ENCODE measurements at regions not wholly inside any gene's neighbourhood (a gene's known extent, or its start where the extent isn't known, plus 50 kb on each side); places are given as distances from the start of the nearest gene placed in this dataset.
A peak's percentile ranks its signal among the peaks of the same experiment; 100 is the strongest.

DNA sequence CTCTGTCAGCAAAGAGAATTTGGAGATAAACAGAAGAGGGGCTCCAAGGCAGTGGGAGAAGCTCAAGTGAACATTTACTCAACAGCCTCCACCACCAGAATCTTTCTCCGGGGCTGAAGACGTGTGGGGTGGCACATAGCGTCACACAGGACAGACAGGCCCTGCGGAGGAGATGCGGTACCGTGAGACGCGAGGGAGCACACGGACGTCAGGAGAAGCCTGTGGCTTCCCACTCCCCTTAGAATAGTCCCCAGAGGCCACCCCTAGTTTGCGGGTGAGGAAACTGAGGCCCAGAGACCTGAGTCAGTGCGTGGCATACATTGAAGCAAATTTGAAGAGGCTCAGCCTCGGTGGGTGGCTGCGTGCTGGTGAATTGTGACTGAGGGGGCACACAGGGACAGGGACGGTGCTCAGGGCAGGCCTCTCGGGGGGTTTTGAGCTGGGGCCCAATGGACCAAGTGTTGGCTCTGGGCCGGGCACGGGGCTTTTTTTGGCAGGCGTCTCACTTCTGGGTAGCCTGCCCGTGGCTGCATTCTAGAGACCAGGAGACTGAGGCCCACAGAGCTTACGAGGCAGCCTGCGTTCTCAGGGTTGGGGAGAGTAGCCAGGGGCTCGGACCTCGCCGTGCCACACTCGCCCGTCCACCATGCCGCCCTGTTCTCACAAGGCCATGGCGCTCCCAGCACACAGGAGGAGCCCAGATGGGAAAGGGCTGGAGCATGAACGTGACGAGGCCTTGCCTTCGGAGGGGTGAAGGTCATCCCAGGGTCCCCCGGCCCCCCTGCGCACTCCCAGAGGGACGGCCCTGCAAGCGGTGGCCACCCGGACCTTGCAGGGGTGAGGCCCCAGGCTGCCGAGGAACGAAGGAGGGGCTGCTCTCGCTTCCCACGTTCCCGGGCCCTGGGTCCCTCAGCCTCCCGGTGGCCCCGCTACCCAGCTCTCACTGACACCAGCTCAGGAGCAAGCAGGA, 220.6 kb downstream of the C9orf50 start:
- no peak for DNase-seq (ENCODE audit: low spot score)

DNA sequence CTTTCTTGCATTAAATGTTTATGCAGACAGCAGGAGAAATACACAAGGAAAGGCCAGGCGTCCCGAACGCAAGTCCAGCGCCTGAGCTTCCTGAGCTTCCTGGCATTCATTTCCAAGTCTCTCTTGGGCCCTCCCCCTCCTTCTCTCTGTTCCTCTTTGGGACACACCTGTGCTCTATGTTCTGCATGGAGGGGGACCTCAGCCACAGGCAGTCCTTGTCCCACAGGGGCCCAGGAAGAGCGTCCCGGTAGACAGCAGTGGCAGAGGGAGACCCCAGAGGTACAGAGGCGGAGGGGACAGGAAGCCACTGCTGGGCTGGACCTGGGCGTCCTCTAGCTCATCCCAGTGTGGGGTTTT, 221.3 kb downstream of the C9orf50 start:
- no peak for DNase-seq (ENCODE audit: low spot score)

DNA sequence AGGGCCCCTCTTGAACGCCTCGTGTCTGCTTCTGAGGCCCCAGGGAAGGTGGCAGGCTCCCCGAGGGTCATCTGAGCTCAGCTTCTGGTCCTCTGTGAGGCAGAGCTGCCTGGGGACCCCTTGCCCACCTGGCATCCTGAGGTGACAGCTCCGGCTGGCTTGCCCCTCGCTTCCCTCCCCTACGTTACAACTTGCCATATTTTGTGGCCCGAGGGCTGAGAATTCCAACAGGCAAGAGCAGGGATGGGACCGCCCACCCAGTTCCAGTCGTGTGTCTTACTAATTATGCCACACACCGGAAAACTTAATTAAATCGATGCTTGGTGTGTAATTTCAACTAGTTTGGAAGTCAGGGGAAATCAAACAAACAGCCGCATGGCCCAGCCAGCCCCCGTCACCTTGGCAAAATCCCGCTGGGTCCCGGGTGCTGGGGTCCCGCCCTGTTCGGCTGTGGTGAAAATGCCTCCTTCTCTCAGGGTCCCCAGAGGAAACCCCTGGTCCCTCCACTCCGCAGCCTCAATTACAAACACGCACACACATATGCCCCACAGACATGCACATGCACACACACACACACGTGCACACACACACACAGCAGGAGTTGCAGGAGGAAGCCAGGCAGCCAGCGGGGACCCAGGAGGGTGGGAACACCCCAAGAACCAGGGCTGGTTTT, 221.0 kb upstream of the IER5L start:
- DNase-seq (ENCODE audit: low spot score) = no peak

DNA sequence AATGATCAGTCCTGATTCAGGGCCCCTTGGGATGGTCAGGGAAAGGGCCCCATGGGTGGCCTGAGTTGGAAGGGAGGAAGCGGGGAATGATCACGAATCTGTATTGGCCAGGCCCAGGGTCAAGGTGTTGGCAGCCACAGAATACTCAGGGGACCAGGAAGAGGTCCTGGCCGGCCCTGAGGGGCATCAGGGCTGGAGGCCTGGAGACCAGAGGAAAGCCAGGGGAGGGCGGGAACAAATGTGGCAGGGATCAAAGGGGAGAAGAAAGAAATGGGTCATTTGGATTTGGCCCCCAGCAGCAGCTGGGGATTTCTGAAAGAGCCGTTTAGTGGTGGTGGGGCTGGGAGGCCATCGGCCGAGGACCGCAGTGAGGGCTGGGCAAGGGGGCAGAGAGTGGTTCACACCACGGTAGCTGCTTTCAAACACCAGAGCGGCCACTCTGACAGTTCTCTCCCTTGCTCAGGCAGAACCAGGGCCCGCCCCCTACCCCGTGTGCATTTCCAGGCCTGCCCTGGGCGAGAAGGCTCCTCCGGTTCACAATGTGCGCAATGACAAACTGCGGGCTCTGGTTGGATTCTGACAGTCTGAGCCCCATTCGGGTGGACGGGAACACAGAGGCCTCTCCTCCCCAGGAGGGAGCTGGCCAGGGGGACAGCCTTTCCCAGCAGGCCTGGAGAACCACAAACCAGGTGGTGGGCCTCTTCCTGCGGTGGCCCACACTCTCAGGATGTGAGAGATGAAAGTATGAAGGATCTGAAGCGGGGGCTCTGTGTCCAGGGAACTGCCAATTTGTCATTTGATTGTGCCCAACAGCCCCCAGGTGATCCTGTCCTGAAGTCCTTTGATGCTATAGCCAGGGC, 220.3 kb upstream of the IER5L start:
- no peak for DNase-seq (ENCODE audit: low spot score)

DNA sequence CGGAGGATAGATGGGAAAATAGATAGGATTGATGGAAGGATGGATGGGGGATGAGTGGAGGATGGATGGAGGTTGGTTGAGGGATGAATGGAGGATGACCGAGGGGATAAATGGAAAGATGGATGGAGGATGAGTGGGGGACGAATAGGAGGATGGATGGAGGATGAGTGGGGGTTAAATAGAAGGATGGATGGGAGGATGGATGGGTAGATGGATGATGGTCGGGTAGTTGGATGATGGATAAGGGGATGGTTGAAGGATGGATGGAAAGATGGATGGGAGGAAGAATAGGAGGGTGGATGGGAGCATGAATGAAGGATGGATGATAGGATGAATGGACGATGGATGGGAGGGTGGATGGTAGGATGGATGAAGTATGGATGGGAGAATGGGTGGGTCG, 219.3 kb upstream of the IER5L start:
- DNase-seq (ENCODE audit: low spot score) = no peak

DNA sequence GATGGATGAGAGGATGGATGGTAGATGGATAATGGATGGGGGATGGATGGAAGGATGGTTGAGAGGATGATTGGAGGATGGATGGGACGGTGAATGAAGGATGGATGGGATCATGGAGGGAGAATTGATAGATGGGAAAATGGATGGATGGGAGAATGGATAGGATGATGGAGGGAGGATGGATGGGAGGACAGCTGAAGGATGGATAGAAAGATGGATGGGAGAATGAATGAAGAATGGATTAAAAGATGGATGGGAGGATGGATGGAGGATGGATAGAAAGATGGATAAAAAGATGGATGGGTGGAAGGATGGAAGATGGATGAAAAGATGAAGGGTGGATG, 218.3 kb upstream of the IER5L start:
- DNase-seq (ENCODE audit: low spot score) = no peak

DNA sequence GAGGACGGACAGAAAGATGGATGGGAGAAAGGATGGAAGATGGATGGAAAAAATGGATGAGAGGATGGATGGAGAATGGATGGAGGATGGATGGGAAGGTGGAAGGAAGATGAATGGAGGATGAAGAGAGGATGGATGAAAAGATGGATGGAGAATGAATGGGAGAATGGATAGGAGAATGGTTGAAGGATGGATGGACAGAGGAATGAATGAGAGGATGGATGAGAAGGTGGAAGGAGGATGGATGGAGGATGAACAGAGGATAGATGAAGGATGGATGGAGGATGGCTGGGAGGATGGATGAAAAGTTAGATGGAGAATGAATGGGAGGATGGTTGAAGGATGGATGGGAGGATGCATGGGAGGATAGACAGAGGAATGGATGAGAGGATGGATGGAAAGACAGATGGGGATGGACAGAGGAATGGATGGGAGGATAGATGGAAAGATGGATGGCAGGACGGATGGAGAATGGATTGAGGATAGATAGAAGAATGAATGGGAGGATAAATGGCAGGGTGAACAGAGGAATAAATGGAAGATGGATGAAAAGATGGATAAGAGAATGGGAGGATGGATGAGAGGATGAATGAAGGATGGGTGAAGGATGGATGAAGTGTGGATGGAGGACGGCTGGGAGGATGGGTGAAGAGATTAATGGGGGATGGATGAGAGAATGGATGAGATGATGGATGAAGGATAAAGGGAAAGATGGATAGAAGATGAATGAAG, 217.7 kb upstream of the IER5L start:
- DNase-seq (ENCODE audit: low spot score) = no peak

DNA sequence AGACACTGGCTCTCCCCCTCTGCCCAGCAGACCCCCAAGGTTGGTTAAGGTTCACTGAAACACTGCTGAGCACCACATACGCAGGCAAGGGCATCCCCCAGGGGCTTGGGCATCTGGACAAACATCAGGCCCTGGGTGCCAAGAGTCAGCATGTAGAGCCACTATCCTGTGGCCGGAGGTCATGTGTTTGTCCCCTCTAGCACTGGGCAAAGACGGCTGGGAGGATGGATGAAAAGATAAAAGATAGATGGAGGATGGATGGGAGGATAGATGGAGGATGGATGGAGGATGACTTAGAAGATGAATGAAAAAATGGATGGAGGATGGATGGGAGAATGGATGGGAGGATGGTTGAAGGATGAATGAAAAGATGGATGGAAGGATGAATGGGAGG, 216.8 kb upstream of the IER5L start:
- no peak for DNase-seq (ENCODE audit: low spot score)

DNA sequence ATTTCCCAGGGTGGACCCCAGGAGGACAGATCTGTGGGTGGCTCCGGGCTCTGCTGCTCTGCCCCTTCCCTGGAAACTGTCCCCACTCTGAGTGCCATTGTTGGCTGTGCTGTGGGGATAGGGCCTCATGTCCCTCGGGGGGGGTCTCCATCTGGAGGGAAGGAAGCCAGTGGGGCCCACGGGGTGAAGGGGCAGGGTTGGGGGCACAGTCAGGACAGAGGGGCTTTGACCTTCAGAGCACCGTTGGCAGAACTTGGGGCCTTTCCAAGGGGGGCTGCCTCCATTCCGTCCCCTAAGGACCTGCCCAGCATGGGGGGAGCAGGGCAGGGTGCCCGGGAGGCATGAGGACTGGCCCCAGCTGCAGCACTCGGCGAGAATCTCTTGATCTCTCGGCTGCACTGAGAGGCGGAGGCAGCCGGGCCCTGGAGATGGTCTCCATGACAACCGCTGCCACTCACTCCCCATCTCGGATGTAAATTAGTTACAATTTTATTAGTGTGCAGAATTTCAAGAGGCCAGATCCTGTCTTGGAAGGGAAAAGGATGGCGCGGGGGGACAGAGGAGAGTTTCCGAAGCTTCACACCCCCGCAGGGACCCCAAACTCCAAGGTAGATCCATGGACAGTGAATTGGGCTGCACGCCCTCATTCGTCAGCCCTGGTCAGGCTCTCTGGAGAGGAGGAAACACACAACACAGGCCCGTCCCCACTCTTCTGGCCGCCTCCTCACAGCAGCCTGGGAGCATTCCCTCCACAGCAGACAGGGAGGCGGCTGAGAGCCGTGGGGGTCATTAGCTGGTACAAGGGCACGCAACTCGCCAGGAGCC, 216.2 kb upstream of the IER5L start:
- DNase-seq (ENCODE audit: low spot score) = no peak

DNA sequence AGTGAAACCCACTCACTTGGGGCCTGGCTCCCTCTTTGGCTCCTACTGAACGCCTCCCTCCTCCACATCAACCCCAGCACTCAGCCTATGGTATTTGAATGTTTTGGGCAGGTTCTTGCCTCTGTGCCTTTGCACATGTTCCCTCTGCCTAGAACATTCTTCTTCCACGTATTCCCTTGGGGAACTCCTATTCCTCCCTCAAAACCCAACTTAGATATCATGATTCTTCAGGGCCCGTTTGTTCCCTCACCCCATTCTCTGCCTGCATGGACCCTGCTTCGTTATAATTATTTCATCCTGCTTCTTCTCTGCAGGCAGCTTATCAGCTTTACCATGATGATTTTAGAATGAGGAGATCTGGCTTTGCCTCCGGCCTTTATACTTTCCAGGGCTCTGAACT, 215.0 kb upstream of the IER5L start:
- DNase-seq (ENCODE audit: low spot score) = no peak

DNA sequence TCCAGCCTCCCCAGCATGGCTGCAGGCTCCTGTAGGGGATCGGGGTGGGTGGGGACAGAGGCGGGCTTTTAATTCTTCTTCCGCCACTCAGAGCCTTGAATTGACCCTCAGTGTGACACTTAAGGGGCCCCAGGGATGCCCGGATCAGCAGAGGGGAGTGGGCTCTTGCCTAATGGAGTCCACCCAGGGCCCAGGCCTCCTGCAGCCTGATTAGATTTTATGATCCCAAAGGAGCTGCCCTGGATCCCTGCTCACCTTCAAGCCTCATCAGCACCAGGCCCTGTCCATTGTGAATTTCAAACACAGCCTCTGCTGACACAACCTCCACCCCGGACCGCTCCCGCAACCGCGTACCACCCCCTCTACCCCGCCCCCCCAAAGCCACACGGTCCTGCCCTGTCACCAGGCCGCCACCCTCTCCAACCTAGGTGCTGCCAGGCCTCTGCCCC, 214.1 kb upstream of the IER5L start:
- DNase-seq (ENCODE audit: low spot score) = no peak

DNA sequence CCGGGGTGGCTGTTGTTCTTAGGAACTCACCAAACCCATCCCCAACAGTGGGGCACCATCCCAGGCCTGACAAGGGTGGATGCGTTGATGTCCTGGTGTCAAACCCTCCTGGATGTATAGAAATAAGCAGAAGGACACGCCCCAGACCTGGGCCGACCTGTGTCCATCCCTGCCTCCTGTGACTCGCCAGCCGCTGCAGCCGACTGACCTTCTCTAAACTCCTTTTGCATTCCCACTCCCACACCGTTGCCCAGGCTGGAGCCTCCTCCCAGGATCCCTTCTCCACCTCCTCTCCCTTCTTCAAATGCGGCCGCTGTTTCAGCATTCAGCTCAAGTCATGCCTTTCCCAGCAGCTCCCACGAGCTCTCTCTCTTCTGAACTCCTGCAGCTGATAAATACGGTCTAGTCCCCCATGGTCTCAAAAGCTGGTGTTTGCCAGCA, 213.2 kb upstream of the IER5L start:
- no peak for DNase-seq (ENCODE audit: low spot score)

DNA sequence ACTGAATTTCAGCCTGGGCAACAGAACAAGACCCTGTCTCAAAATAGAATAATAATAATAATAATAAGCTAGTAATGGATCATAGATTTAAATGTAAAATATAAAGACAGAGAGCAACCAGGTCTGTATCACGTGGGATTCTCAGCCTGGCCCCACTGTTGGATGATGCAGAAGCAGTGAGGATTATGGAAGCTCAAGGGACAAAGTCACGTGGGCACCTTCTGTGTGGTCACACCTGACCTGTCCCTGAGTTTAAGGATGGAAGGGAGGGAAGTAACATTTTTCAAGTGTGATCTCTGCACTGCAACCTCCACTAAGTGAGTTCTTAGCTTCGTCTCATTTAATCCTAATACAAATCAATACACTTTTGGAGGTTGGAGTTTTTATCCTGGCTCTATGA, 212.5 kb upstream of the IER5L start:
- no peak for DNase-seq (ENCODE audit: low spot score)

DNA sequence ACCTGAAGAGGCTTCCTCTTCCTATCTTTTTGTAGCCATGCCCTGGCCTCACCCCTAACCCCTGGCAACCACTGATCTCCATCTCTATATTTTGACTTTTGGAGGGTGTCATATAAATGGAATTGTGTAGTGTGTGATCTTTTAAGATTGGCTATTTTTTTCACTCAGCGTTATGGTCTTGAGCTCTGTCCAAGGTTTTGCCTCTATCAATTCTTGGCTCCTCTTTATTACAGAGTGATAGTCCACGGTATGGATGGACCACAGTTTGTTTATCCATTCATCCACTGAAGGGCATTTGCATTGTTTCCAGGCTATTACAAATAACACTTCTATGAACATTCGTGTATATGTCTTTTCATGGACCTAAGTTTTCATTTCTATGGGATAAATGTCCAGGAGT, 209.8 kb upstream of the IER5L start:
- DNase-seq (ENCODE audit: low spot score) = no peak

DNA sequence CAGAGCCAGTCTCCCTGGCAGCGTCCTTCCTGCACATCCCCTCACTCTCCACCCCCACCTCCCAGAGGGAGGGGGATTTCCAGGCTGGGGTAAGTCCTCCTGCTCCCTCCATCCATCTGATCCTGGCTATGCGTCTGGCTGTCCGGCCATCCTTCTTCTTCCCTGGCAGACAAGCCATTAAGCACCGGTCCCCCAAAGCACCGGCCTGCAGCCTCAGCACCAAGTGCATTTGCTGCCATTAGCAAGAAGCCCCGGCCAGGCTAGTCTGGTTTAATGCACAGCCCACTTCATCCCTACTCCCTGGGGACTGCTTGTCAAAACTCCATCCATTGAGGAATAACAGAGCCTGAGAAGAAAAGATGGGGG, 208.7 kb upstream of the IER5L start:
- DNase-seq (ENCODE audit: low spot score) = no peak

DNA sequence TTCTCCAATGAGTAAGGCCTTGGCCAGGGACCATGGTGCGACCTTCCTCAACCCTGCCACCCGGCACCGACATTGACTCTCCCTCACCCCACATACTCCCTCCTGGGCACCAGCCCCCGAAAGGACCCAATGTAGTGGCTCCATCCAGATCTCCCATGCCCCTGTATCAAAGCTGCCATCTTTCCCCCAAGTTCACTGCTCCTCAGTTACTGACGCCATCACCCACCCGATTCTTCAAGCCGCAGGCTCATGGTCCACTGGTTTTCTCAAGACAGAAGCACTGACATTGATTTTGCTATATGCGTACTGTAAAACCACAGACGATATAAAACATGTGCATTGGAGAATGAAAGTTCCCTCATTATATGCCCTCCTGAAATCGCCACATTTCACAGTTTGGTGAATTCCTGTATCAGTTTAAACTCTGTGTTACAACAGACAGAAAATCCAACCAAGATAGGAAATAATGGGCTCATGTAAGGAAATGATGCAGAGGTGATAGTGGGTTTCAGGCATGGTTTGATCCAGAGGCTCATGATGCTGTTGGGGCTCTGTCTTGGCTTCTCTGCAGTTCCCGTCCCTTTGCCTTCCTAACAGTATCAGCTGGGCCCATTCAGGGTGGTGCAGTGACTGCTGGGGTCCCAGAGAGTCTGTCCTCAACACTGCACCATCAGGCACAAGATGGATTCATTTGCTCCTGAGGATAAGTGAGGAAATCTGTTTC, 207.3 kb upstream of the IER5L start:
- DNase-seq (ENCODE audit: low spot score) = no peak

DNA sequence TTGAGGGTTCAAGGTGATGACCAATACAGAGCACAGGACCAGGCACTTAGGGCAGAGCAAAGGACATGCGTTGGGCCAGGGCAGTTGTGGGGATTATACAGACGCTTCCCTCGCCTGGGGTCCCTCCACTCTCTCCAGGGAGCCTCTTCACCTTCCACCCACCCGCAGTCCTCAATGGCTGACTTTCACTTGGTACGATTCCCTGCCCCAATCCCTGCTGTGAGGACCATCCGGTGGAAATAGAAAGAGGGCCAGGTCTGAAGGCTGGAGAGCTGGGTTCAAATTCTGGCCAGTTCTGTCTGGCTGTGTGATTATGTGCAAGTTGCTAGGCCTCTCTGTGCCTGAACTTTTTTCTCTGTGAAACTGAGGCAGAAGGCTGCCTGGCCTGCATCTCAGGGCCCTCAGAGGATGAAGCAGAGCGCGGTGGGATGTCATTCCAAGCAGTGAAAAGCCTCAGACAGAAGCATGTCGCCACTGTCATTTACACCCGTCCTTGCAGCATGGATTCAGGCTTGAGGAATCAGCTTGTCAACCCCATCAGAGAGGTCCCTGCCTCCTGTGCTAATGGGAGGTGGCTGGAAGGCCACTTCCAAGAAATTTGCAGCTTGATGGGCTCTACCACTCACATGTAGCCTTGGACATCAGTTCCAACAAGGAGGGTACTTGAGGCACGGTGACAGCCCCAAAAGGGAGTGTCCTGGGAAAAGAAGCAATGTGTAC, 206.6 kb upstream of the IER5L start:
- DNase-seq (ENCODE audit: low spot score) = no peak

DNA sequence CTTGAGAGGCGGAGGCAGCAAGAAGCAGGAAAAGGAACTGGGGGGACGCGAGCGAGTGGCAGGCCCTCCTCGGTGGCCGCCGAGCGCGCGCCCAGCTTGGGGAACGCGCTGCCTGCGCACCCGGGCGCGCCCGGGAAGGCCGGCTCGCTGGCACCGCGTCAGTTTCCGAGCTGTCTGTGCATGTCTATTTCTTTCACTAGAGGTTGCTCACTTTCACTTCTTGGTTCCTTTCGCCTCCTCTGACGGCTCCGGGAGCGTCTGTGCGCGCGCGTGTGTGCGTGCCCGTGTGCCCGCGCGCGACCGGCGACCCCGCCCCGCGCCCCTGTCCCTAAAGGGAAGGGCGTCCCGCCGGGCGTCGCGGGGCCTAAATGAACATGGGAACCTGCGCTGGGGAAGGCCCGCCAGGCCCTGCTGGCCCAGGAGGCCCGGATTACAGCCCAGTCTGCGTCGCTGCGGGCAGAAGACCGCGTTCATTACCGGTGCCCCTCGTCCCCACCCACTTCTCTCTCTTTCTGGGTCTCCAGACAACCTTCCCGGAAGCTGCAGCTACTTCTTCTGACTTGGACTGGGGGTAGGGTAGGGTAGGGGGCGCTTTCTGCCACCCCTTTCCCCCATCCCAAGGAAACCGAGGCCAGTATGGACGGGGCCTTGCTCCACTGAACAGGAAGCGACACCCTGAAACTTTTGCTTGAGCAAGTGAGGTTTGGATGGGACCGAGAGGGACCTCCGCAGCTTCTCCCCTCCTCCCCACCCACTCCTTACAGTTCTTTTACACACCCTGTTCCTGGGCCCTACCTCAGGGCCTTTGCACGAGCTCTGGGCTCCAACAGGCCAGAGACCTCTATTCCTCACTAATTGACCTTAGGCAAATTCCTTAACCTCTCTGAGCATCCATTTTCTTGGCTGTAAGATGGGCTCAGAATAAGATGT, 205.8 kb upstream of the IER5L start:
- DNase-seq (ENCODE audit: low spot score) = peak; percentile 83
